IPS-11a (cell line): ENCODE measurements at regions not wholly inside any gene's neighbourhood (a gene's known extent, or its start where the extent isn't known, plus 50 kb on each side); places are given as distances from the start of the nearest gene placed in this dataset.

ENCODE experiments used
- H3K4me3 ChIP-seq: one replicate; pipeline ENCODE4 v1.5.1; 2013; ENCODE audit warnings: low read depth, low read length, control low read depth

DNA sequence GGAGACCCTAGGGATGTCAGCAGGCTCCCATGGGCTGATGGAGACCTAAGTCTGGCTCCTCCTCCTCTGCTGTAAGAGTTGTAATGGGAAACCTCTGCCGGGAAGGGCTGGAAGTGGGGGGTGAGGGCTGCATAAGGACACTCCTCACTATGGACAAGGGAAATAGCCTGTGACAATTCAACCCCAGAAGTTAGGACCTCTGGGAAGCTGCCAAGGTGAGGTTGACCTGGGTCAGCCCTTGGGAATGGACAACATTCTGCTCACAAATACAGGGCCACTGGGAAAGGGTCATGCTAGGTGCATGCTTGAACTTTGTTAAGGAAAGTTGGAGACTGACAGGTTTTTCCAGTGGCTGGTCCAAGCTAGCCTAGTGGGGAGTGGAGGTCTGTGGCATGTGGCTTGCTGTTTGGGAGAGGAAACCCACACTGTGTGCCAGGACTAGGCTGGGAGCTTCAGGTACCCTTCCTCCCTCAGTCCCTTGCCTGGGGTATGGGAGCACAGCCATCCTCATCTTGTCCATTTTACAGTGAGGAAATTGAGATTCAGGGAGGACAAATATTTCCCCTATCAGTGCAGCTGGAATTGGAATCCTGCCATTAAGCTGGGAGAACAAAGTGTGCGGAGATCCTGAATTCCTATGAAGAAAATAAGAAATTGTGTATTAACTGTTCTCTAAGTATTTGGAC is 190.4 kb downstream of the SALL1 start:
- H3K4me3 ChIP-seq = no peak overlapping the region

DNA sequence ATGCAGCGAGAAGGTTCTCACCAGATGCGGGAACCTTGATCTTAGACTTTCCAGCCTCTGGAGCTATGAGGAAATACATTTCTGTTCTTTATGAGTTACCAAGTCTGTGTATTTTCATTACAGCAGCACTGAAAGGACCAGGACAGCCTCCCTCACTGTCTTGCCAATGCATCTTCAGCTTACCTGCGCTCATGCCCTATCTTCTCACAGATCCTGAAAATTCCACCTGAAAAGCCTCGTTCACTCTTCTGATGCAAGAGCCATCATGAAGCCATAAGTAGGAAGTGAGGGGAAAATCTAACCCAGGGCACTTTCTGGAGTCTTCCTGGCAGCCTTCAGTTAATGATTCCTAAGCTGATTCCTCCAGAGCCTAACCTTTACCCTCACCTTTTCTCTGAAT is 194.0 kb downstream of the SALL1 start:
- no peak overlapping the region for H3K4me3 ChIP-seq

DNA sequence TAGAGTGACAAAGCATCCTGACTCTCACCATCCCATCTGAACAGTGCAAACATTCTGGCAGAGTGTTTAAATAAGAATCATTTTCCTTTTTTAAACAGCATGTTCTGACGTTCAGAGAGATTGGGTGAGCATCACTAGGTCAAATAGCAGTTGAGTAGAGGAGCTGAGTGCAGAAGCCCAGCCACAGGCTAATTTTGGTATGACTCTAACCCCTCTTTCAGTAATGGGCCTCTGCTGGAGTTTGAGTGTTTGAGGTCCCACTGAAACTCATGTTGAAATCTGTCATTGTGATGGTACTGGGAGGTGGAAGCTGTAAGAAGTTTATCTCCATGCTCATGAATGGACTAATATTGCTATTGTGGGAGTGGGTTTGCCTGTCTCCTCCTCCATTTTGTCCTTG is 194.4 kb downstream of the SALL1 start:
- no peak overlapping the region for H3K4me3 ChIP-seq

DNA sequence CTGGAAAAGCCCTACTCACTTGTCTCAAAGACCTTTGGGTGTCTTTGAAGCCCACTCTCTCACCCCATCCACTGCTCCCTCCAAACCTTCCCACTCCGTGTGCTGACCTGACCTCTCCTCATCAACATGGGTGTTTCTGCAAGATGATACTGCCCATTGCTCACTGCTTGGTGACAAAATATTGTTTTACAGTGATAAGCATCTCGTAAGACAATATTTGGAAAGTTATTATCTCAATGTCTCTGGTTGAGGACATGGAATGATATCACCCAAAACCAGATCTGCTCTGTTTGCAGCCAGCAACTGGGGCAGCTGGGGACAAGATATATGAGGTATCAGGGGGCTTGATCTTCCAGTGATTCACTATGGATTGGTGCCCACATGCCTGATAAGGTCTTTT is 195.8 kb downstream of the SALL1 start:
- no peak overlapping the region for H3K4me3 ChIP-seq

DNA sequence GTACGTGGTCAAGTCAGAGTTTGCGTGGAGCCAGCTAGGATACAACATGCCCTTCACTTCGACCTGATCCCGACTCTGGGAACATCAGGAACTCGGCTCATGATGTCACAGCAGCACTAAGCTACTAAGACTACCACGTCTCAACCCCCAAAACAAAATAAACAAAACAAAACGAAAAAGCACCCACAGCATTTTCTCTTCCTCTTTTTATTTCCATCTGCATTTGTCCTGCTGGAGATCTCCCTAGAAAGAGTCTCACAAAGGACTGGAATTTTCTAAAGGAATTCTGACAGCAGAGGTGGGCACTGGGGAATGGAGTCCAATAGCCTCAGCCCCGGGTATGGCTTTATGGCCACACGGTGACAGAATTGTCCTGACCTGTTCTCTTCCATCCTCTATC is 196.6 kb downstream of the SALL1 start:
- no peak overlapping the region for H3K4me3 ChIP-seq

DNA sequence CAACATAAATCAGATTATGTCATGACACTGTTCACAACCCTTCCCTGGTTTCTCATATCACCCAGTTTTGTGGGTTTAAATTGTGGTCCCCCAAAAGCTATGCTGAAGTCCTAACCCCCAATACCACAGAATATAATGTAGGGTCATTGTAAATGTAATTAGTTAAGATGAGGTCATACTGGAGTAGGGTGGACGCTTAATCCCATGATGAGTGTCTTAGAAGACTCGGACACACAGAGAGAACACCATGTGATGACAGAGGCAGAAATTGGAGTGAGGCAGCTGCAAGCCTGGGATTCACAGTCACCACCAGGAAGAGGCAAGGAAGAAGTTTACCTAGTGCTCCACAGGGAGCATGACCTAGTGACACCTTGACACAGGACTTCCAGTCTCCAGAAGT is 197.8 kb downstream of the SALL1 start:
- no peak overlapping the region for H3K4me3 ChIP-seq

DNA sequence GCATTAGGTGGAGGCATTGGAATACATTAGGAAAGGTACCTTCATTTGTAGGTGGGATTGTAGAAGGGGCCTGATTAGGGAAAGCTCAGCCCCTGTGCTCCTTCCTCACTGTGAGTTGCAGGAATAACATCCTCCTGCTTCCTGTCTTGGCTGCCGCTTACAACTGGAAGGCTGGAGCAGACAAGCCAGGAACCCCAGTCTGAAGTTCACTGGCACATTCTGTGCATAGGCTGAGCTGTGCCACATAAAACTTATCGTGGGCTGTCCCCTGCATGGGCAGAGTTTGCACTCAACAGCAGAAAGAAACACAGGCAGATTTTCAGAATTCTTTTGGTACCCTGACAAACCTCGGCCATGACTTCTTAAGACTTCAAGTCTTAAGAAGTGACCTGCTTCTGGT is 200.1 kb downstream of the SALL1 start:
- H3K4me3 ChIP-seq = no peak overlapping the region

DNA sequence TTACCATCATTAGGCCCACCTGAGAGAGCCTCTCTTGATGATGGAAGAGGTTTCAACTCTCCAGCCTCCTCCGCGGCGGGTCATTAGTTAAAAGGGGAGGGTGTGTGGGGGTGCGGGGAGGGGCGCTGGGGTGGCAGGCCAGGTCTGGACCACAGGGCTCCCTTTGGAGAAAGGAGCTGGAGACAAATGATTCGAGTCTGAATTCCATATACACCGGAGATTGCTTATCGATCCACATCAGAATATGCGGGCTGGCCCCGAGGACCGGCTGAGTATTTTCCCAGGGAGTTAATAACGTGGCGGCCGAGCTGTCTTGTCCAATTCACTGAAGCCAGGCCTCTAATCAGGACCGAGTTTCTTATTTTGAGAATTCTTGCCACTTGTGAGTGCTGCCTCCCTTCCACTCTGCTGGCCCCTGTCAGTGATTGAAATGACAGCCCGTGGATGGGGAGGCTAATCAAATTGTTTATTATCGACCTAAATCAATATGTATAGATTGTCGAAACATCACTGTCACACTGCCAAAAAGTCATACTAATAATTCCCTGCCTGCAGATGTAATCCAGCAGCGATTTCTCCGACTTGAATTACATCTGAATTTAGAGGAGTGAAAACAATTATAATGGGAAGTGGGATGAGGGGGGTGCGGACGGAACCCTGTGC is 202.7 kb downstream of the SALL1 start:
- no peak overlapping the region for H3K4me3 ChIP-seq

DNA sequence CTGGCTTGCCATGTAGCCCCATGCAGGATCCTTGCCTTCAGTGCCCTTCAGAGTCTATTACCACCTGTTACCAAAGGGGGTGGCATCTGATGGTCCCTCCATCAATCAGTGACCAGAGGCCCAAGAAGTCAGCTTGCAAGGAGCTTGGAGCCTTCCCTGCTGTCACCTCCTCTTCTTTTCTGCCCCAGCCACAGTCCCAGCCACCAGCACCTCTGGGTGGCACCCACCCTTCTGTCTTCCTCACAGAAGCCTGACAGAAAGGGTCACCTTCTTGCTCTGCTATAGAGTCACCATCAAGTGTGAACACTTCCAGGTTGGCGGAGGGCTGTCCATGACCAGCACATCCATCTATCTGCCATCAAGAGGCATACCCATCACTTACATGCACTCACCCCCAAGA is 203.2 kb downstream of the SALL1 start:
- H3K4me3 ChIP-seq = no peak overlapping the region

DNA sequence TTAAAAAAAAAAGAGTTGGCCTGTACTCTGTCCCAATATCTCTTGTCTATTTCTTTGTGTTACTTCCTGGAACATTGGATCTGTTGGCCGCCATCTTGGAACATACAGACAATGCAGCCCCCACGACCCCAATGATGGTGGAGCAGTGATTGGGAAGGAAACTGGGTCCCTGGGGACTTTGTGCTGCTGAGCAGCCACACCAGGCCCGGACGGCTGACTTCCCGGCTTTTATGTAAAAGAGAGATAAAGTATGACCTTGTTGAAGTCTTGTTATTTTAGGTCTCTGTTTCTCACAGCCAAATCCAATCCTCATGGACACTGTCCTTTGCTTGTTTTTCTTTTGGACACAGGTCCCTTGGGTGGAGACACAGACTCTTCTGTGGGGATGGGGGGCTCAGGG is 204.5 kb downstream of the SALL1 start:
- no peak overlapping the region for H3K4me3 ChIP-seq

DNA sequence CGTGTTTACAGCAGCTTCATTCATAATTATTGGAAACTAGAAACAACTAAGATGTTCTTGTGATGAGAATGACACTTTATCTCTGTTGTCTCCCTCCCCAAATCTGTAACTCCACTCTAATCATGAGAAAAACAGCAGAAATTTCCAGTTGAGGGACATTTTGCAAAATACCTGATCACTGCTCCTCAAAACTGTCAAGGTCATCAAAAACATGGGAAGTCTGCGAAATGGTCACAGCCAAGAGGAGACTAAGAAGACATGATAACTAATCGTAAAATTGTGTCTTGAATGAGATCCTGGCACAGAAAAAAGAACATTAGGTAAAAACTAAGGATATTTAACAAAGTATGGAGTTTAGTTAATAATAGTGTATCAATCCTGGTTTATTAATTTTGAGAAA is 204.2 kb downstream of the CYLD start:
- H3K4me3 ChIP-seq = no peak overlapping the region

DNA sequence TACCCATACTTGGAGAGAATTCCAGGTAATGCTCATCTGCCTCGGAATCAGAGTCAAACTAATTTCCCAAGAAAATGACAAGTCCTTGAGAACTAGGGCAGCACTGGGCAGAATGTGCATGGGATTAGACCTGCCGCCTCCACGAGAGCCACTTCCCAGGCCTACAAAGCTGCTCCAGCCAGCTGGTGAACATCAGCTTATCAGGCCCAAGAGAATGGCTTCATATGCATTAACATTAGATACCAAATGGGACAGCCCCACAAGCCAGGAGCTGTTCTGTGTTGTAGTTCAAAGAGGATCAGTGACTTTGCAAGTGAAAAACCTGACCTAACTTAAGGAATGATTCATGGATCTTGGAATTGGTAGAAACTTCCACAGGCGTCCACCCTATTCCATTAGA is 203.3 kb downstream of the CYLD start:
- no peak overlapping the region for H3K4me3 ChIP-seq

DNA sequence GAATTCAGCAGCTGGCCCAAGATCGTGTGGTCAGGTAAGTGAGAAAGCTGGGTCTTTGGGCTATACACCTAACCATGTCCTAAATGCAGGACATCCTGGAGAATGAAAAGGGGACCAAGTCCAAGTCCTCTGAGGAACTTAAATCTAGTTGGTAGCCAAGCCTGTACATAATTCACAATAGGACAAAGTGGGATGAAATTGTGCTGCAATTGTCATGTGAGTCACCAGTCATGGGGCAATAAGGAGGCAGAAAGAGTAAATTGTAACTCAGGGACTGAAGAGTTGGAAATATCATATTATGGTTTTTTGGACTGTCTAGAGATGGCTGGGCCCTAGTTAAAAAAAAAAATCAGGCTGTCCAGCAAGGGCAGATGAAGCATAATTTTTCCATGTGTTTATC is 202.6 kb downstream of the CYLD start:
- H3K4me3 ChIP-seq = no peak overlapping the region

DNA sequence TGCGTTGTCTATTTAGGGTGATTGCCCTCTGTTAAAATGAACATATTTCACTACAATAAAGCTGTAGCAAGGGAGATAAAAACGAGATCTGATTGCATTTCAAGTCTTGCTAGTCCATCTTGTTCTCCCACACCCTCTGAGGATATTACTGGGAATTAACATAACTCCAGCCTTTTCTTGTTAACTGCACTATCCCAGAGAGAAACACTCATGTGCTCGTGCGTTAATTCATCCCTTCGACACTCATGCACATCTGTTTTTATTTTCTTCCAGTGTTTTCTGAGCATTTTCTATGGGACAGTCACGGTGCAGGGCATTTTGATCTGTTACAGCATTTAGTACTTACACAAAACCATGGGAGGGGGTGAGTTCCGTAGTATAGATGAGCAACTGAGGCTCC is 202.1 kb downstream of the CYLD start:
- no peak overlapping the region for H3K4me3 ChIP-seq

DNA sequence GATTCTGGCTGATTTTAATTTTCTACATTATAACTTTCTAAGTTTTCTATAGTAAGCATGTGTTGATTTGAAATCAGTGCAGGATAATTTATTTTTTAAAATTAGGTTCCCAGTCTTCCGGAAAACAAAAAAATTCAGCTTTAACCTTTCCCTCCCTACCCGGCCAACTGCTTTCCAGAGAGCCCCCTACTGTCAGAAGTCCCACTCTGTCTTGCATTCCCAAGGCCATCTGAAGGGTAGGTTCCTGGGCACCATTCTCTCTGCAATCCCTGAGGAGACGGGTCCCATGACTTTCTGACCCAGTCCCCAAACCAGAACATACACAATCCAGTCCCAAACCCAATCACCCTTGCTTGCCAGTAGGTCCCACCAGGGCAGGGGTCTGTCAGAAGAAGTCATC is 200.3 kb downstream of the CYLD start:
- no peak overlapping the region for H3K4me3 ChIP-seq

DNA sequence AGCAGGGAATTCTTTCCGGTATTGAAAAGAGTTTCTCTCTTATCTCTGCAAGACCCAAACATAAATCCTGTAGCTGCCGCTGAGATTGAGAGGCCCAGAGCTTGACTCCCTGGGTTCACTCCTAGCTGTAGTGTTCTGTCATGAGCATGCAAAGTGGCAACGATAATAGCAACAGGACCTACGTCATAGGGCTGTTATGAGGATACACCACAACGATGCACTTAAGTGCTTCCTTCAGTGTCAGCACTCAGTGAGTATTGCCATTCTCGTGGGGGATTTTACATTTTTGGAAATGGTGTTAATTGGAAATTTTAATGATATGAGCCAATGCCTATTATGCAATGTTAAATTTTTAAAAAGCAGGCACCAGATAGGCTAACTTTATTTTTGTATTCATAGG is 199.8 kb downstream of the CYLD start:
- H3K4me3 ChIP-seq = no peak overlapping the region

DNA sequence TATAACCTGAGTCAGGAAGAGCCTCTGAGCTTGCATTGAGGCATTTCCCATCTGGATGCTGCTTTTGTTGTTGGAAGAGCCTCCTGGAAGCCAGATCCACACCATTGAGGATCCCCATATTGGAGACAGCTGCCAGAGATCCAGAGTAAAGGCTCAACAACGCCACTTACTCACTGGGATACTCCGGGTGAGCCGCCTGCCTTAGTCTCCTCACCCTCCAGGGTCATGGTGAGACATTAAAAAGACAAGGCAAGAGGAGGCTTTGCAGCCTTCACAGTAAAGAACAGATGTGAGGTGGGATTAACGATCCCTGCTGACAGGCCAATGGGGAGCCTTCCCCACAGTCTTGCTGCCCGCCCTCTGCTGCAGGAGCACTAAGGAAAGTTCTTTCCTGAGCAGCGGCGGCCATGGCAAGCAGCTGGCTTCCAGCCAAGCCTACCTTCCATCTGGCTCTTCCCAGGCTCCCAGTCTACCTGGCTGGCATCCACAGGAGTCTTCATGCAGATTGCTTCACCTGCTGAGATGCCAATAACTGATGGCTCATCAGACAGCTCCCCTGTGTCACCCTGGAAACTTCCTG is 198.5 kb downstream of the CYLD start:
- H3K4me3 ChIP-seq = no peak overlapping the region

DNA sequence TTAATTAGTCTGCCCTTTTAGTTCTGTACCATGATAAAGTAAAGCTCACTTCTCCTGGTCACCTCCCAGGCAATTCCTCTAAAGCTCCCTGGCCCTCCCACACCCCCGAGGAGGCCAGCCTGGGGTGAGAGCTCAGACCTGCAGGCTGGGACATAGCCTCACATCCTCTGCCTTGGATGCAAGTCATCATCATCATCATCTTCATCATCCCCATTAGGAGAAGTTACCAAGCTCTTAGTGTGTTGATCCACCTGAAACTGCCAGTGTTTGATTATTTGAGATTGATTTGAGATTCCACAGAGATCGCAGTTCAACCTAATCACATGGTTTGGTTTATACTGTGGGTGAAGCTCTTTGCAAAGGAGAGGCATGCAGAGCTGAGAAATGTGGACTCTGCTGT is 197.5 kb downstream of the CYLD start:
- H3K4me3 ChIP-seq = no peak overlapping the region

DNA sequence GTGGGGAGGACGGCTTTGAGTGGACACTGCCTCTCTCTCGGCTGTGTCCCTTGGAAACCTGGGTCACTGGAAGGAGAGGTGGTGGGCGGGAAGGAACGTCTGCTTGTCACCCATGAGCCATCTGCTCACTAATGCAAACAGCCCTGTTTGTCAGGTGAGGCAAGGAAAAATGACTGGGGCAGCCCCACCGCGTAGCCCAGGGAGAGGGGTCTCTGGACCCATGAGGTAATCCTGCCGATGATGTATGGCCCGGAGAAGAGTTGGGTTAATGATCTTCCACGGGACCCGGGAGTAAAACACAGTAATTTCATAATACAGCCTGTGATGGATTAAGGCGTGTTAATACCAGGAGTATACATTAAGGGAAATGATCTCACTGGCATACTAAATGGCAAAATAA is 197.0 kb downstream of the CYLD start:
- no peak overlapping the region for H3K4me3 ChIP-seq

DNA sequence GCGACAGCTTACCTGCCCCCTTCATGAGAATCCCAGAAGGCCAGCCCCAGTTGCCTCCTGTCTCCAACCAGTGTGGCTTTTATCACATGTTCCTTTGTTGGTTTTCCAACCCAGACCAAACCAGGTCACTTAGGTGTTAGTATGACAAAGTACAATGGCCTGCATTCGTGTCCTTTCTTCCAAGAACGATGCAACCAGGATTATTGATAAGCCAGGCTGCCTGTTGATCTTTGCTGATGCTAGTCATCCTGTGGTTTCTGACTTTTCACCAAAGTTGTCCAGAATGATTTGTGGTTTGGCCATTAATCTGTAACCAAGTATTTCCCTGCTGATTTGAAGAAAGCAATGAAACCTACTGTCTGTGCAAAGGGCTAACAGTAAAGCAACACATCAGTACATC is 191.4 kb downstream of the CYLD start:
- H3K4me3 ChIP-seq = no peak overlapping the region

DNA sequence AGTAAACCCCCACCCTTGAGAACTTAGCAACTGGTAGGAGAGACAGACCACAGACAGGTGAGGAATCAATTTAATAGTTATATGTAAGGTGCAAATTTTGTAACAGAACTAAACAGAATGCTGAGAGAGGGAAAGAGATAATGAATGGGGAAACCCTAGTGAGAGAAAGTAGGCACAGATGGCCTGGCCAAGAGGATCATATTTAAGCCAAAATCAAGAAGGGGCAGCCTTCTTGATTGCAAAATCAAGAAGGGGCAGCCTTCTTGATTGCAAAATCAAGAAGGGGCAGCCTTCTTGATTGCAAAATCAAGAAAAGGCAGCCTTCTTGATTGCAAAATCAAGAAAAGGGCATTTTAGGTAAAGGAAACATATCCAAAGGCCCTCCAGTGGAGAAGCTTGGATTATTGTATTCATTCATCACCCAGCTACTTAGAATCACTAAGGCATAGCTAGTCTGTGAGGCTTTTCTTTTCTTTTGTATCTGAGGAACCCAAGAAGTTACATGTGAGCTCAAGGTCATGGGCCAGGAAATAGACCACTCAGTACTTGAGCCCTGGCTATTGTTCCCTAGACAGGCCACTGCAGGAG is 190.6 kb downstream of the CYLD start:
- H3K4me3 ChIP-seq = no peak overlapping the region

DNA sequence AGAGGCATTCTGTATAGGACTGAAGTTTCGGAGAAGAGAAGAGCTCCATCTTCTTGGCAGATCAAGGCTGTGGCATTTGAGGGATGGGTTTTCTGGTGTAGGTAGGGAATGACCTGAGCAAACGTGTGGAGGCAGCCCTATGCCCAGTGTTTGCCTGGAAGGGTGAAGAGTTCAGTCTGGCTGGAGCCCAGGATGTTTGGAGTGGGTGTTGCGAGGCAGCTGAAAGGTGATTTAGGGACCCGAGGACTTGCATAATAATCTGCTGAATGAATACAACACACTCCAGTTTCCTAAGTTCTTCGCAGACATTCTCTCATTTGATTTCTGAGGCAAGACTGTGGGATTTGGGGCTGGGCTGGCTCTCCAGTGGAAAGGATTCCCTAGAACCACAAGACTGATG is 186.2 kb downstream of the CYLD start:
- no peak overlapping the region for H3K4me3 ChIP-seq
